Peyer's patch (tissue), 4 donors: ENCODE measurements at regions not wholly inside any gene's neighbourhood (a gene's known extent, or its start where the extent isn't known, plus 50 kb on each side); places are given as distances from the start of the nearest gene placed in this dataset.

Source experiments
- CTCF ChIP-seq, 6 experiments: fragments of 450-650 bp in 4 of 6; fragments of 200-600 bp in 2 of 6; sonication (generic) in 1 of 6; IDR thresholded peaks; one replicate each; pipeline ENCODE4 v1.5.1; 2017 to 2019; ENCODE audit warnings: antibody characterized with exemption in 6 of 6, mild to moderate bottlenecking in 3 of 6, moderate library complexity in 1 of 6
- POLR2A ChIP-seq, 2 donors: fragments of 450-650 bp; IDR thresholded peaks; one replicate each; pipeline ENCODE4 v1.5.1; 2017; ENCODE audit warnings: antibody characterized with exemption in 2 of 2, mild to moderate bottlenecking in 2 of 2, moderate library complexity in 2 of 2

GRCh38 chr4:8702020-8702495 is 109.5 kb downstream of the CPZ start:
- TF ChIP-seq POLR2A (IDR thresholded peaks at IDR 0.05) (no peak), CTCF (IDR thresholded peaks at IDR 0.05) (no peak)
